Urinary bladder (tissue), 3 donors: ENCODE measurements at regions not wholly inside any gene's neighbourhood (a gene's known extent, or its start where the extent isn't known, plus 50 kb on each side); places are given as distances from the start of the nearest gene placed in this dataset.

Source experiments
- DNase-seq: peaks from one replicate; pipeline ENCODE4 v3.0.0-alpha.2; 2015; ENCODE audit errors: extremely low spot score
- H3K27ac ChIP-seq: one replicate; pipeline ENCODE4 v1.5.1; 2013; ENCODE audit warnings: low read depth, mild to moderate bottlenecking, moderate library complexity
- H3K36me3 ChIP-seq: one replicate; pipeline ENCODE4 v1.6.1; 2013; ENCODE audit warnings: mild to moderate bottlenecking, moderate library complexity; ENCODE audit not compliant: insufficient read depth
- H3K4me1 ChIP-seq: one replicate; pipeline ENCODE4 v1.6.1; 2013; ENCODE audit warnings: mild to moderate bottlenecking, moderate library complexity; ENCODE audit not compliant: insufficient read depth
- H3K4me3 ChIP-seq: one replicate; pipeline ENCODE4 v1.5.1; 2013; ENCODE audit warnings: low read depth, low read length
- WGBS: extraction: QIAGEN DNeasy Blood & Tissue Kit; methylation state at CpG from one replicate; pipeline ENCODE4 v1.1.7; 2013; 5-methylcytosine and 5-hydroxymethylcytosine counted together
- donor health status: healthy with polysubstance abuse.
- donor health status: healthy.

GRCh38 chr13:34523406-34523805, 418.7 kb upstream of the NBEA start:
- H3K27ac ChIP-seq = no peak overlapping the region
- no peaks in the 10 kb centered on the region for H3K36me3 ChIP-seq
- no peak for DNase-seq
- H3K4me3 ChIP-seq = no peak overlapping the region
- H3K4me1 ChIP-seq = no peaks in the 10 kb centered on the region
- 67% methylated on average over 3 of the region's 3 CpGs for WGBS

- DNase-seq = no peak
- H3K36me3 ChIP-seq = no peaks in the 10 kb centered on the region
- WGBS = 85% methylated on average over 2 of the region's 2 CpGs
- no peak overlapping the region for H3K27ac ChIP-seq
- H3K4me3 ChIP-seq = no peak overlapping the region
- H3K4me1 ChIP-seq = no peaks in the 10 kb centered on the region
Observed at GRCh38 chr13:34533941-34534340, 408.1 kb upstream of the NBEA start.

GRCh38 chr13:34542321-34542720, 399.7 kb upstream of the NBEA start:
- WGBS = 80% methylated on average over 4 of the region's 4 CpGs
- Histone ChIP-seq H3K36me3 (no peaks in the 10 kb centered on the region), H3K27ac (no peak overlapping the region), H3K4me3 (no peak overlapping the region), H3K4me1 (no peaks in the 10 kb centered on the region)
- DNase-seq = no peak

- H3K4me3 ChIP-seq = no peak overlapping the region
- 93% methylated on average over 4 of the region's 4 CpGs for WGBS
- H3K4me1 ChIP-seq = no peaks in the 10 kb centered on the region
- no peak for DNase-seq
- H3K27ac ChIP-seq = no peak overlapping the region
- H3K36me3 ChIP-seq = no peaks in the 10 kb centered on the region
Observed at GRCh38 chr13:34543836-34544235, 398.2 kb upstream of the NBEA start.

- 92% methylated on average over 2 of the region's 2 CpGs for WGBS
- Histone ChIP-seq H3K27ac (no peak overlapping the region), H3K4me3 (no peak overlapping the region), H3K36me3 (no peaks in the 10 kb centered on the region), H3K4me1 (no peaks in the 10 kb centered on the region)
- DNase-seq = no peak
Observed at GRCh38 chr13:34545461-34545860, 396.6 kb upstream of the NBEA start.

GRCh38 chr13:34546344-34547250, 395.5 kb upstream of the NBEA start:
- WGBS = 80% methylated on average over 5 of the region's 5 CpGs
- DNase-seq = no peak
- H3K4me3 ChIP-seq = no peak overlapping the region

GRCh38 chr13:34547929-34548328, 394.1 kb upstream of the NBEA start:
- H3K36me3 ChIP-seq = no peaks in the 10 kb centered on the region
- H3K4me1 ChIP-seq = no peaks in the 10 kb centered on the region
- 92% methylated on average over 3 of the region's 3 CpGs for WGBS
- DNase-seq = no peak
- H3K4me3 ChIP-seq = no peak overlapping the region
- no peak overlapping the region for H3K27ac ChIP-seq

More at GRCh38 chr13:34546344-34547250, 395.5 kb upstream of the NBEA start:
- no peak overlapping the region for H3K27ac ChIP-seq
- H3K36me3 ChIP-seq = no peaks in the 10 kb centered on the region
- no peaks in the 10 kb centered on the region for H3K4me1 ChIP-seq

GRCh38 chr13:34553376-34553775, 388.7 kb upstream of the NBEA start:
- WGBS = 75% methylated on average over 3 of the region's 3 CpGs
- Histone ChIP-seq H3K36me3 (no peaks in the 10 kb centered on the region), H3K4me1 (no peaks in the 10 kb centered on the region), H3K27ac (no peak overlapping the region), H3K4me3 (no peak overlapping the region)
- no peak for DNase-seq

- Histone ChIP-seq H3K4me1 (no peaks in the 10 kb centered on the region), H3K4me3 (no peak overlapping the region), H3K36me3 (no peaks in the 10 kb centered on the region), H3K27ac (no peak overlapping the region)
- DNase-seq = no peak
- WGBS = 60% methylated on average over 4 of the region's 4 CpGs
Observed at GRCh38 chr13:34555988-34556387, 386.1 kb upstream of the NBEA start.

- H3K4me1 ChIP-seq = no peaks in the 10 kb centered on the region
- H3K4me3 ChIP-seq = no peak overlapping the region
- no peaks in the 10 kb centered on the region for H3K36me3 ChIP-seq
- DNase-seq = no peak
- no peak overlapping the region for H3K27ac ChIP-seq
- WGBS = 90% methylated on average over 7 of the region's 7 CpGs
Observed at GRCh38 chr13:34561033-34561432, 381.0 kb upstream of the NBEA start.

GRCh38 chr13:34567597-34567996, 374.5 kb upstream of the NBEA start:
- Histone ChIP-seq H3K4me3 (no peak overlapping the region), H3K4me1 (no peaks in the 10 kb centered on the region), H3K27ac (no peak overlapping the region), H3K36me3 (no peaks in the 10 kb centered on the region)
- WGBS = 76% methylated on average over 7 of the region's 7 CpGs
- no peak for DNase-seq

GRCh38 chr13:34570698-34571353, 371.2 kb upstream of the NBEA start:
- no peak overlapping the region for H3K27ac ChIP-seq
- H3K4me1 ChIP-seq = no peaks in the 10 kb centered on the region
- H3K4me3 ChIP-seq = no peak overlapping the region
- 54% methylated on average over 5 of the region's 5 CpGs for WGBS
- no peak for DNase-seq
- H3K36me3 ChIP-seq = no peaks in the 10 kb centered on the region

GRCh38 chr13:34571716-34572115, 370.4 kb upstream of the NBEA start:
- WGBS = 77% methylated on average over 6 of the region's 6 CpGs
- H3K27ac ChIP-seq = no peak overlapping the region
- DNase-seq = no peak
- H3K4me3 ChIP-seq = no peak overlapping the region
- H3K4me1 ChIP-seq = no peaks in the 10 kb centered on the region
- no peaks in the 10 kb centered on the region for H3K36me3 ChIP-seq

- 98% methylated on average over 1 of the region's 1 CpG for WGBS
- no peaks in the 10 kb centered on the region for H3K36me3 ChIP-seq
- H3K27ac ChIP-seq = no peak overlapping the region
- no peak overlapping the region for H3K4me3 ChIP-seq
- H3K4me1 ChIP-seq = no peaks in the 10 kb centered on the region
- DNase-seq = no peak
Observed at GRCh38 chr13:34577051-34577450, 365.0 kb upstream of the NBEA start.
